HG02678 (cell line): ENCODE measurements at regions not wholly inside any gene's neighbourhood (a gene's known extent, or its start where the extent isn't known, plus 50 kb on each side); places are given as distances from the start of the nearest gene placed in this dataset.
"Not testable (repeated sequence)": the region's sequence is repeated elsewhere in the genome, so short reads cannot be mapped to it uniquely, and the experiment has no call there.

Source experiments
- ATAC-seq: cut with Tn5 transposase; IDR thresholded peaks from one replicate; pipeline ENCODE4 v1.9.1; 2021; ENCODE audit warnings: mild to moderate bottlenecking, moderate library complexity; ENCODE audit not compliant: unreplicated experiment

DNA sequence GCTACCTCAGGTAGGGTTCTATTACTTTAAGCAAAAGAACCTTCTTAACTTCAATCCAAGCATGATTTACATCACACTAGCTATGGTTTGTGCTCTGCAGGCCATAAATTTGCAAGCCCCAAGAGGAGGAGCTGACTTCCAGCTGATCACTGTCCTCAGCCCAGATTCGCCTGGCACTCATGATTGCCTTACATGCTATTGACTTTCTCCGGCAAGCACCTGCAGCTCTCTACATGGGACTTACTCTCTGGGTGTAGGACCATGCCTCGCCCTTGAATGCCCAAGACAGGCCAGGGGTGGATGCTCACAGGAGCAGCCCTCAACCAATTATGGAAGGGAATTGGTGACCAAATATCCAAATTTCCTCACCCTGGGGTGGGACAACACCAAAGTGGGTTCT lies 99.8 kb downstream of the ESM1 start:
- ATAC-seq = no peak

DNA sequence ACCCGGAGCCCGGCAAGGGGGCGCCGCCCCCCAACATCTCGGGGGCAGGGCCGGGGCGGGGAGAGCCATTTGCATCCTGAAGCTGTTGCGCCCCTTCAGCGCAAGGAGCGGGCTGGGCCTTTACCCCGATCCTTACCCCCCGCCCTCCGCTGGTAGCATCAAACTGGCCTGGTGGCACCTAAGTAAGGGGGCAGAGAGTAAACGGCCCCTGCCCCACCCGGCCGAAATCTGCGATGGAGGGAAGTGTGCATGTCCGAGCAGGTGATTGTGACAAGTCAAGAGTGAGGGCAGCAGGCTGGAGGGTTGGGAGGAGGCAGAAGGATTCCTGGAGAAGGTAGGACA lies 101.2 kb downstream of the ESM1 start:
- no peak for ATAC-seq

- no peak for ATAC-seq
Observed at GRCh38 chr5:54883374-54884194, 101.8 kb downstream of the ESM1 start.

DNA sequence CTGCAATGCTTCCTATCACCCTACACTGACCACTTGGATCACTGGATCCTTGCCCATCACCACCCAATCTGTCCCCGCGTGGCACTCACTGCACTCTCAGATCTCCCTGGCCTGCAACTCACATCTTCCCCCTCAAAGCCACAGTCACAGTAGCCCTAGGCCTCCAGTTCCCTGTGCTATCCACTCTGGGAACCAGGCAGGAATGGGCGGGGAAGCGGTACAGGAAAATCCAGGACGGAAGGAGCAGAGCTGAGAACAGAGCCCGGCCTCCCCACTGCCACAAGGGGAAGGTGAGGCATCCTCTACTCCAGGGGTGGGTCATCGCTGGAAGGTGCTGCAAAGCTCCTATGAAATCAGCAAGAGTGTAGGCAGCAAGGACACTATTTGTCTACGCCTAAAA lies 102.6 kb downstream of the ESM1 start:
- no peak for ATAC-seq

GRCh38 chr5:54882101-54882500 lies 103.3 kb downstream of the ESM1 start:
- no peak for ATAC-seq

GRCh38 chr5:54881286-54882005 lies 103.9 kb downstream of the ESM1 start:
- no peak for ATAC-seq

- ATAC-seq = no peak
Observed at GRCh38 chr5:54876976-54877375, 108.4 kb downstream of the ESM1 start.

GRCh38 chr5:54876556-54876955 lies 108.8 kb downstream of the ESM1 start:
- ATAC-seq = no peak

DNA sequence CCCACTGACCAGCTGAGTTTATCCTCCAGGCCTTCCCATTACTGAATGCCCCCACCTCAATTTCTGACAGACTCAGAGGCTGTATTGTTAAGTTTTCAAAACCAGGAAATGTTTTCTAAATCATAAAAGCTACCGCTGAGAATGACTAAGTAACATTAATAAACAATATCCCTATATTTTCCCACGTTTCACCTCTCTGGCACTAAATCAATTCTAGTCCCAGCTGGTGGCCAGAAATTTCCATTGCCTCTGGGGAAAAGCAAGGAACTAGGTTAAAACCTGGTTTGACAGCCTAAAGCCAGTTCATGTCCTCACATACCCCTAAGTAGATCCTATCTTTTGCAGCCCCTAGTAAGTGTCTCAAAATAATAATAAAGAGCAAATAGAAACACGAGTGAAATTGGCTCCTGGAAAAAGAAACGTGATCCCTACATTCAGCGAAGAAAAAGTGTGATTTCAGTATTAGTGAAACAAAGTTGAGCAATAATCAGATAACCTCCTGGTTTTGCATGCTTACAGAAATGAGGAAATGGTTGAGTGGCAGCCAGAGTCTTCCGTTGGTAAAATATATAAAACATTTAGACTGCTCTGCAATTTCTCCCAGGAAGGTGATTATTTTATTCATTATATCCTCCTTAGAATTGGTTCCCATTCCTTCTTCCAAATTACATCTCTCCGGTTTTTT lies 110.9 kb downstream of the ESM1 start:
- ATAC-seq = no peak

GRCh38 chr5:54873691-54874090 lies 111.7 kb downstream of the ESM1 start:
- no peak for ATAC-seq

DNA sequence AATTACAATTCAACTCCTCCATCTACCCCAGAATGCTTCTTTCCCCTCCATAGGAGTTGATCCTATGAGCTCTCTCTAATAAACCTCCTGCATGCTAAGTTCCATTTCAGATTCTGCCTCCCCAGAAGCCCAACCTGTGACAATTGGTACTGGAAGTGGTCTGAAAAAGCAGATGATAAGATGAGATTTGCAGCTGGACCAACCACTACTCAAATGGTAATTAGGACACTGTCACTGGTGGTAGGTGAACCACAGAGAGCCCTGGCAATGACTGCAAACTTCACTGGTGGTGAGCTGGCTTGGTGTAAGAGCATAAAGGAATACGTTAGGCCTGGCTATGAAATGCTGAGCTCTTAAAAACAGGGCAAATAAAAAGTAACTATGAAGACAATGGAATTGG lies 112.6 kb downstream of the ESM1 start:
- no peak for ATAC-seq

GRCh38 chr5:54870271-54870670 lies 115.1 kb downstream of the ESM1 start:
- ATAC-seq = no peak

GRCh38 chr5:54869691-54870090 lies 115.7 kb downstream of the ESM1 start:
- no peak for ATAC-seq

DNA sequence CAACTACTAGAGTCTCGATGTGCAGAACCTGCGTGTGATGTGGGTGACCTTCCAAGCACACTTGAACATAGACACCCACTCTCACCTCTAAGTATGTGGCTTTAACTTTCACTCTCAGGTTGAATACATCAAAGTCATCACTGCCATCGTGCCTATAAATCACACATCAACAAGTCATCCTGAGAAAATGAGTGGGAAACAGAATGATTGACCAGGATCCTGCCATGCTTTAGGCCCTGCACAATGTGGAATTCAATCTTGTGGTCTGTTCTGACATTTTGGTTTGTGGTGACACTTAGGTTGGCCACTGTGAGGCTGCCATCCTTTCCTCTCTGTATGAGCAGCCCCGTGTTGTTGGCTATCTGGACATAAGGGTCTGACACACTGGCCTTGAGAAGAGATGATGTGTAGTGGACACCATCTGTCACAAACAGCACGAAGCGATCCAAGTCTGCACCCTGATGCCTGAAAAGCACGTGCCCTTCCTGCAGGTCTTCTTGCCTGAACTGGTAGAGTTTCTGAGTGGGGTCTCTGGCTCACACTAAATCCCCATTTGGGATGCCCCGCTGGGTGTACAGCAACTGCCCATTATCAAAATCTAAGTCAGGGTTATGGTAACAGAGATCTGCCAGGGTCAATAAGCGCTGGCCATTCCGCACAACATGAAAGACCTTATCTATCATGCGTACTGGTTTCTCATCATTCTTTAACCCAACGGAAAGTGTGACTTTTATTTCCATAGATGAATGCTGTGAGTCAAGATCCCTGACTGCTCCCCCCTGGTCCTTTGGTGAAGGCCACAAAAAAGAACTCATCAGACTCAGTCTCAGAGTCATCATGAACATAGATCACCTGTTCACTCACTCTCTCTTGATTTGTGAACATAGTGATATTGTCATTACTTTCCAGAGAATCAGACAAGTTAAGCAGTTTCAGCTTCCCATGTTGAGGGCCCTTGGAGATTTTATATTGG lies 116.6 kb downstream of the ESM1 start:
- ATAC-seq = peak; percentile 50

DNA sequence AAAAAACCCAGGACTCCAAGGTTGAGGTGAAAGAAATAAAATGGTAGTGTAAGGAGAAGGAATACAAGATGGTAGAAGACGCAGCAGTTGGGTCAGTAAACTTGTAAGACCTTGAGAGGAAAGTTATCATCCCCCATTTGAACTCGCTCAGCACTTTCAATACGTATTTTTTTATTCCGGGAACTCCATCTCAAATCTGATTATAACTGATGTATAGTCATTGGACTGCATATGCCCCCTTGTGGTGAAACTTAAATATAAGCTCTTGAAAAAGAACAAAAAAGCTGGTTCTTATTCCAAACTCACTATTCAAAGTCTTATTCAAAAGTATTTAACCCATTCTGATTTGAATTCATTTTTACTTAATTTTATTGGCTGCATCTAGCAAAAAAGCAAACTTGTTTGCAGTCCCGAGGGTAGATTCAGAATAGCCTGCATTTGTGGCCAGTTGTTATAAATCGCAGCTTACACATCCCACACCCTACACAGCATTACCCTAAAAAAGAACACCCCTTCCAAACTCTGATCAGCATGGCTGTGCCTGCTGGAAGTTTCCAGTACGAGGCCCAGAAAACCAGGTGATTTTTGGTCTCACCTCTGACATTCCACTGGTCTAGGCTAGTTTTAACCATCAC lies 118.0 kb downstream of the ESM1 start:
- no peak for ATAC-seq

DNA sequence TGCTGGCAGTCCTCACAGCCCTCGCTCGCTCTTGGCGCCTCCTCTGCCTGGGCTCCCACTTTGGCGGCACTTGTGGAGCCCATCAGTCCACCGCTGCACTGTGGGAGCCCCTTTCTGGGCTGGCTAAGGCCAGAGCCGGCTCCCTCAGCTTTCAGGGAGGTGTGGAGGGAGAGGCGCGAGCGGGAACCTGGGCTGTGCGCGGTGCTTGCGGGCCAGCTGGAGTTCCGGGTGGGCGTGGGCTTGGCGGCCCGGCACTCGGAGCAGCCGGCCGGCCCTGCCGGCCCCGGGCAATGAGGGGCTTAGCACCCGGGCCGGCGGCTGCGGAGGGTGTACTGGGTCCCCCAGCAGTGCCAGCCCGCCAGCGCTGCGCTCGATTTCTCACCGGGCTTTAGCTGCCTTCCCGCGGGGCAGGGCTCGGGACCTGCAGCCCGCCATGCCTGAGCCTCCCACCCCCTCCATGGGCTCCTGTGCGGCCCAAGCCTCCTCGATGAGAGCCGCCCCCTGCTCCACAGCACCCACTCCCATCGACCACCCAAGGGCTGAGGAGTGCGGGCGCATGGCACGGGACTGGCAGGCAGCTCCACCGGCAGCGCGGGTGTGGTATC lies 120.4 kb downstream of the ESM1 start:
- ATAC-seq = not testable (repeated sequence)

- no peak for ATAC-seq
Observed at GRCh38 chr5:54862036-54862435, 123.4 kb downstream of the ESM1 start.

DNA sequence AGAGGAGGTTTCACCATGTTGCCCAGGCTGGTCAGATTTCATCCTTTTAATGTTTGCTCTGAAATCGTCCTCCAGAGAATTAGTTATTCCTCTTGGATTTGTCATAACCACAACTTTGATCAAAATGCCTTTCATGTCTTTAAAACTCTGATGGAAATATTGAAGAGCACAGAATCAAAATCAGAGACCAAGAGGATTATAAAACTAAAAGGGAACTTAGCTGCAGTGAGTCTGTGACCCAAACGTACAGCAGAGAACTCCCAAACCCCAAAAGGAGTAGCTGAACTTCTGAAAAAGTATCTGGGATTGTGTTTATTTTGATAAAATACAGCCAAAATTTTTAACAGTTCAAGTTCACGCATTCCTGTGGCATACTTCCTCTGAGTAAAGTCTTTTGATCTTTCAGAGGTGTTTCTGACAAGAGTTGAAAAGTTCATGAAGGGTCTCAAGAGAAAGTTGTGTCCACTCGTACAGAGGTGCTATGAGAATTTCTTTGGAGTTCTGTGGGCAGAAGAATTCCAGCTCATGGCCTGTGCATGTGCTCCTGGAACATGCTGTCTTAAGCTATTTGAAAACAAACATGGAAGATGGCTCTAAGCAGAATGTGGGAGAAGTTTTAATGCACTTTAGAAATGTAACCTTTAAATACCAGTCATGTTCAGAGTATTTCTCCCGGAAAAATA lies 124.0 kb downstream of the ESM1 start:
- ATAC-seq = no peak

- no peak for ATAC-seq
Observed at GRCh38 chr5:54860321-54860720, 125.1 kb downstream of the ESM1 start.
